B cell (primary cell): ENCODE measurements at regions not wholly inside any gene's neighbourhood (a gene's known extent, or its start where the extent isn't known, plus 50 kb on each side); places are given as distances from the start of the nearest gene placed in this dataset.

Experiments
- EZH2 ChIP-seq: IDR thresholded peaks from 2 replicates; pipeline ENCODE4 v1.6.1; 2012; ENCODE audit warnings: borderline replicate concordance, low read depth, mild to moderate bottlenecking, moderate library complexity, low read length; ENCODE audit not compliant: insufficient read depth, poor library complexity, severe bottlenecking
- TF ChIP-seq, protein P1 (sequence below): fragments of 200-600 bp; IDR thresholded peaks from one replicate; pipeline ENCODE4 v1.8.0; 2022; ENCODE audit warnings: antibody characterized with exemption, mild to moderate bottlenecking

DNA sequence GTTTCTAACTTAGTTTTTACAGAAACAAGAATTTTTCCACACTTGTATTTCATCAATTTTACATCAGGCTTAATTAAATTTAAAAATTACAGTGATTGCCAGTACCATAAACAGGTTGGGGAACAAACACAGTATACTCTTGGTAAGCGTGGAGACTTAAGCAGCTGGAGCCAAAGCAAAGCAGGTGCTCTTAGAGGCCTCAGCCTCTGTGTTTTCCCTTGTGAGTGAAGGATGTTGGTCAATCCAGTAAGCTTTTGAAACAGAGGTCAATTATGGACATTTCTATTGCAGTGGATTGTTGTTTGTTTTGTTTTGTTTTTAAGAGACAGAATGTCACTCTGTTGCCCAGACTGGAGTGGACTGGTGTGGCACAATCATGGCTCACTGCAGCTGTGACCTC, 100.6 kb upstream of the CELF2 start:
- TF ChIP-seq, protein P1, sequence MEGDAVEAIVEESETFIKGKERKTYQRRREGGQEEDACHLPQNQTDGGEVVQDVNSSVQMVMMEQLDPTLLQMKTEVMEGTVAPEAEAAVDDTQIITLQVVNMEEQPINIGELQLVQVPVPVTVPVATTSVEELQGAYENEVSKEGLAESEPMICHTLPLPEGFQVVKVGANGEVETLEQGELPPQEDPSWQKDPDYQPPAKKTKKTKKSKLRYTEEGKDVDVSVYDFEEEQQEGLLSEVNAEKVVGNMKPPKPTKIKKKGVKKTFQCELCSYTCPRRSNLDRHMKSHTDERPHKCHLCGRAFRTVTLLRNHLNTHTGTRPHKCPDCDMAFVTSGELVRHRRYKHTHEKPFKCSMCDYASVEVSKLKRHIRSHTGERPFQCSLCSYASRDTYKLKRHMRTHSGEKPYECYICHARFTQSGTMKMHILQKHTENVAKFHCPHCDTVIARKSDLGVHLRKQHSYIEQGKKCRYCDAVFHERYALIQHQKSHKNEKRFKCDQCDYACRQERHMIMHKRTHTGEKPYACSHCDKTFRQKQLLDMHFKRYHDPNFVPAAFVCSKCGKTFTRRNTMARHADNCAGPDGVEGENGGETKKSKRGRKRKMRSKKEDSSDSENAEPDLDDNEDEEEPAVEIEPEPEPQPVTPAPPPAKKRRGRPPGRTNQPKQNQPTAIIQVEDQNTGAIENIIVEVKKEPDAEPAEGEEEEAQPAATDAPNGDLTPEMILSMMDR = no peak
- no peak for TF ChIP-seq EZH2
